ENCODE measurements at regions not wholly inside any gene's neighbourhood (a gene's known extent, or its start where the extent isn't known, plus 50 kb on each side); places are given as distances from the start of the nearest gene placed in this dataset.

GRCh38 chr10:76615049-76615448 lies 1022.6 kb downstream of the KCNMA1 start:
- Histone ChIP-seq H2AFZ (ENCODE audit: low read depth, low read length) (no peak overlapping the region), H3K9ac (ENCODE audit: insufficient read depth in 1 of 2, low read depth in 2 of 2, low read length in 2 of 2) (no peak overlapping the region), H3K4me2 (ENCODE audit: insufficient read depth, low read length) (no peak overlapping the region), H3K27ac (ENCODE audit: extremely low read depth, low read depth, low read length) (no peak overlapping the region), H4K20me1 (replicated peaks; ENCODE audit: control insufficient read depth, insufficient read depth, low read length) (no peaks in the 10 kb centered on the region), H3K27me3 (ENCODE audit: control insufficient read depth in 2 of 2, insufficient read depth in 2 of 2, low read length in 2 of 2) (no peaks in the 10 kb centered on the region), H3K4me3 (no peak overlapping the region), H3K9me1 (ENCODE audit: control insufficient read depth, insufficient read depth, low read length) (no peaks in the 10 kb centered on the region), H3K4me1 (replicated peaks in 1 of 2; ENCODE audit: control insufficient read depth in 2 of 2, insufficient read depth in 2 of 2, low read length in 2 of 2) (no peaks in the 10 kb centered on the region), H3K79me2 (ENCODE audit: control insufficient read depth, insufficient read depth, low read length) (no peaks in the 10 kb centered on the region), H3K36me3 (ENCODE audit: control insufficient read depth, insufficient read depth, low read length) (no peaks in the 10 kb centered on the region), H3K9me3 (replicated peaks; ENCODE audit: control insufficient read depth, insufficient read depth, low read depth, low read length) (0 out of 2 replicates have a peak, but pooled peaks cover 4% of the 10 kb centered on the region)
- FAIRE-seq (no peak), ATAC-seq (no peak), DNase-seq (ENCODE audit: extremely low read depth in 1 of 4, low spot score in 3 of 4) (no peak)
- ChIA-PET CTCF (ENCODE audit: low intra/inter-chr PET ratio) (no interaction called here), POLR2A (no interaction called here)
- in situ Hi-C loops (cut with MboI) = no loop called here
- intact Hi-C loops (cut with micrococcal nuclease) = no loop called here
- no TSS peak for BruUV-seq (replicated peaks)
- 0% methylated on average over 1 of the region's 1 CpG for WGBS (ENCODE audit: insufficient coverage, low coverage, missing lambda C conversion rate)
- TF ChIP-seq U2AF2 (optimal IDR thresholded peaks at IDR 0.05; ENCODE audit: low read depth, low read length) (no peak), USF1 (CRISPR knock-in tag; IDR thresholded peaks at IDR 0.05) (no peak), KLF13 (tag; IDR thresholded peaks at IDR 0.05; ENCODE audit: borderline replicate concordance, low read depth) (no peak), AFF1 (IDR thresholded peaks at IDR 0.05; ENCODE audit: low read depth in 1 of 2, partially characterized antibody in 2 of 2) (no peak), MBD2 (IDR thresholded peaks at IDR 0.05; ENCODE audit: borderline replicate concordance, low read depth) (no peak), BRD4 (IDR thresholded peaks at IDR 0.05) (no peak), MTA2 (IDR thresholded peaks at IDR 0.05; ENCODE audit: low read depth) (no peak), RCOR1 (IDR thresholded peaks at IDR 0.05; ENCODE audit: borderline replicate concordance in 1 of 2, low read depth in 2 of 2, low read length in 2 of 2) (no peak), NKRF (IDR thresholded peaks at IDR 0.05; ENCODE audit: borderline replicate concordance) (no peak), CUX1 (CRISPR knock-in tag; IDR thresholded peaks at IDR 0.05) (no peak), SP2 (IDR thresholded peaks at IDR 0.05; ENCODE audit: extremely low read depth, low read depth, low read length, poor library complexity, severe bottlenecking) (no peak)

Measured in K562 (cell line).